ENCODE measurements at regions not wholly inside any gene's neighbourhood (a gene's known extent, or its start where the extent isn't known, plus 50 kb on each side); places are given as distances from the start of the nearest gene placed in this dataset.

GRCh38 chr18:77550625-77551024, 301.0 kb downstream of the GALR1 start:
- DNase-seq (ENCODE audit: low read depth, low spot score), result no peak
- H3K4me3 ChIP-seq (ENCODE audit: insufficient read length, low read depth), result no peak overlapping the region

GRCh38 chr18:77551055-77551454, 301.4 kb downstream of the GALR1 start:
- Histone ChIP-seq H3K9ac (ENCODE audit: insufficient read length, low read depth) (no peak overlapping the region), H3K4me1 (ENCODE audit: insufficient read depth, insufficient read length) (no peaks in the 10 kb centered on the region), H3K27me3 (ENCODE audit: insufficient read depth, insufficient read length) (no peaks in the 10 kb centered on the region), H3K4me3 (ENCODE audit: insufficient read length, low read depth) (no peak overlapping the region), H3K36me3 (ENCODE audit: insufficient read depth, insufficient read length, low read length) (no peaks in the 10 kb centered on the region), H3K9me3 (ENCODE audit: insufficient read depth, low read length) (no peaks in the 10 kb centered on the region)
- no peak for TF ChIP-seq YY1 (IDR thresholded peaks at IDR 0.05; ENCODE audit: insufficient read depth, insufficient read length)
- no peak for TF ChIP-seq SUZ12 (IDR thresholded peaks at IDR 0.05; ENCODE audit: extremely low read depth, insufficient read depth, insufficient read length)
- no peak for TF ChIP-seq ZNF274 (IDR thresholded peaks at IDR 0.05; ENCODE audit: low read depth, low read length)
- DNase-seq (ENCODE audit: low read depth, low spot score), result no peak

More at GRCh38 chr18:77550625-77551024, 301.0 kb downstream of the GALR1 start:
- Histone ChIP-seq H3K4me1 (ENCODE audit: insufficient read depth, insufficient read length) (no peaks in the 10 kb centered on the region), H3K9me3 (ENCODE audit: insufficient read depth, low read length) (no peaks in the 10 kb centered on the region), H3K27me3 (ENCODE audit: insufficient read depth, insufficient read length) (no peaks in the 10 kb centered on the region), H3K36me3 (ENCODE audit: insufficient read depth, insufficient read length, low read length) (no peaks in the 10 kb centered on the region), H3K9ac (ENCODE audit: insufficient read length, low read depth) (no peak overlapping the region)
- TF ChIP-seq ZNF274 (IDR thresholded peaks at IDR 0.05; ENCODE audit: low read depth, low read length) (no peak), SUZ12 (IDR thresholded peaks at IDR 0.05; ENCODE audit: extremely low read depth, insufficient read depth, insufficient read length) (no peak), YY1 (IDR thresholded peaks at IDR 0.05; ENCODE audit: insufficient read depth, insufficient read length) (no peak)

- Histone ChIP-seq H3K36me3 (ENCODE audit: insufficient read depth, insufficient read length, low read length) (no peaks in the 10 kb centered on the region), H3K9ac (ENCODE audit: insufficient read length, low read depth) (no peak overlapping the region), H3K4me1 (ENCODE audit: insufficient read depth, insufficient read length) (no peaks in the 10 kb centered on the region), H3K9me3 (ENCODE audit: insufficient read depth, low read length) (no peaks in the 10 kb centered on the region), H3K4me3 (ENCODE audit: insufficient read length, low read depth) (no peak overlapping the region), H3K27me3 (ENCODE audit: insufficient read depth, insufficient read length) (no peaks in the 10 kb centered on the region)
- DNase-seq (ENCODE audit: low read depth, low spot score), result no peak
- TF ChIP-seq SUZ12 (IDR thresholded peaks at IDR 0.05; ENCODE audit: extremely low read depth, insufficient read depth, insufficient read length) (no peak), ZNF274 (IDR thresholded peaks at IDR 0.05; ENCODE audit: low read depth, low read length) (no peak), YY1 (IDR thresholded peaks at IDR 0.05; ENCODE audit: insufficient read depth, insufficient read length) (no peak)
Measured at GRCh38 chr18:77552945-77553344, 303.3 kb downstream of the GALR1 start.

- H3K36me3 ChIP-seq (ENCODE audit: insufficient read depth, insufficient read length, low read length), result no peaks in the 10 kb centered on the region
- H3K27me3 ChIP-seq (ENCODE audit: insufficient read depth, insufficient read length), result no peaks in the 10 kb centered on the region
- TF ChIP-seq YY1 (IDR thresholded peaks at IDR 0.05; ENCODE audit: insufficient read depth, insufficient read length), result no peak
- no peak for TF ChIP-seq ZNF274 (IDR thresholded peaks at IDR 0.05; ENCODE audit: low read depth, low read length)
- TF ChIP-seq SUZ12 (IDR thresholded peaks at IDR 0.05; ENCODE audit: extremely low read depth, insufficient read depth, insufficient read length), result no peak
- no peak for DNase-seq (ENCODE audit: low read depth, low spot score)
- no peaks in the 10 kb centered on the region for H3K4me1 ChIP-seq (ENCODE audit: insufficient read depth, insufficient read length)
- no peak overlapping the region for H3K9ac ChIP-seq (ENCODE audit: insufficient read length, low read depth)
- no peaks in the 10 kb centered on the region for H3K9me3 ChIP-seq (ENCODE audit: insufficient read depth, low read length)
- H3K4me3 ChIP-seq (ENCODE audit: insufficient read length, low read depth), result no peak overlapping the region
Measured at GRCh38 chr18:77554061-77554460, 304.4 kb downstream of the GALR1 start.

GRCh38 chr18:77557046-77557587, 307.5 kb downstream of the GALR1 start:
- H3K4me3 ChIP-seq (ENCODE audit: insufficient read length, low read depth), result no peak overlapping the region
- no peak for DNase-seq (ENCODE audit: low read depth, low spot score)
- H3K9ac ChIP-seq (ENCODE audit: insufficient read length, low read depth), result no peak overlapping the region
- no peaks in the 10 kb centered on the region for H3K9me3 ChIP-seq (ENCODE audit: insufficient read depth, low read length)
- H3K4me1 ChIP-seq (ENCODE audit: insufficient read depth, insufficient read length), result no peaks in the 10 kb centered on the region
- H3K27me3 ChIP-seq (ENCODE audit: insufficient read depth, insufficient read length), result no peaks in the 10 kb centered on the region
- H3K36me3 ChIP-seq (ENCODE audit: insufficient read depth, insufficient read length, low read length), result no peaks in the 10 kb centered on the region
- no peak for TF ChIP-seq YY1 (IDR thresholded peaks at IDR 0.05; ENCODE audit: insufficient read depth, insufficient read length)
- no peak for TF ChIP-seq ZNF274 (IDR thresholded peaks at IDR 0.05; ENCODE audit: low read depth, low read length)
- no peak for TF ChIP-seq SUZ12 (IDR thresholded peaks at IDR 0.05; ENCODE audit: extremely low read depth, insufficient read depth, insufficient read length)

- H3K27me3 ChIP-seq (ENCODE audit: insufficient read depth, insufficient read length), result no peaks in the 10 kb centered on the region
- no peak for TF ChIP-seq SUZ12 (IDR thresholded peaks at IDR 0.05; ENCODE audit: extremely low read depth, insufficient read depth, insufficient read length)
- no peaks in the 10 kb centered on the region for H3K9me3 ChIP-seq (ENCODE audit: insufficient read depth, low read length)
- no peak for DNase-seq (ENCODE audit: low read depth, low spot score)
- H3K4me3 ChIP-seq (ENCODE audit: insufficient read length, low read depth), result no peak overlapping the region
- H3K9ac ChIP-seq (ENCODE audit: insufficient read length, low read depth), result no peak overlapping the region
- no peaks in the 10 kb centered on the region for H3K36me3 ChIP-seq (ENCODE audit: insufficient read depth, insufficient read length, low read length)
- H3K4me1 ChIP-seq (ENCODE audit: insufficient read depth, insufficient read length), result no peaks in the 10 kb centered on the region
Measured at GRCh38 chr18:77559274-77559910, 309.7 kb downstream of the GALR1 start.

GRCh38 chr18:77560341-77560992, 310.8 kb downstream of the GALR1 start:
- Histone ChIP-seq H3K4me3 (ENCODE audit: insufficient read length, low read depth) (no peak overlapping the region), H3K9ac (ENCODE audit: insufficient read length, low read depth) (no peak overlapping the region), H3K36me3 (ENCODE audit: insufficient read depth, insufficient read length, low read length) (no peaks in the 10 kb centered on the region), H3K4me1 (ENCODE audit: insufficient read depth, insufficient read length) (no peaks in the 10 kb centered on the region), H3K9me3 (ENCODE audit: insufficient read depth, low read length) (no peaks in the 10 kb centered on the region), H3K27me3 (ENCODE audit: insufficient read depth, insufficient read length) (no peaks in the 10 kb centered on the region)
- no peak for TF ChIP-seq ZNF274 (IDR thresholded peaks at IDR 0.05; ENCODE audit: low read depth, low read length)
- TF ChIP-seq YY1 (IDR thresholded peaks at IDR 0.05; ENCODE audit: insufficient read depth, insufficient read length), result no peak
- no peak for TF ChIP-seq SUZ12 (IDR thresholded peaks at IDR 0.05; ENCODE audit: extremely low read depth, insufficient read depth, insufficient read length)
- no peak for DNase-seq (ENCODE audit: low read depth, low spot score)
